GM23338 (cell line): ENCODE measurements at regions not wholly inside any gene's neighbourhood (a gene's known extent, or its start where the extent isn't known, plus 50 kb on each side); places are given as distances from the start of the nearest gene placed in this dataset.

Experiments used
- CTCF ChIP-seq, 2 experiments: fragments of 200-600 bp in 1 of 2; sonication (generic) in 1 of 2; conservative IDR thresholded peaks; 2 replicates each; pipeline versions ENCODE4 v1.5.1 to v1.6.1; 2016 to 2017; ENCODE audit warnings: antibody characterized with exemption in 2 of 2, low read depth in 2 of 2, mild to moderate bottlenecking in 2 of 2, moderate library complexity in 1 of 2
- ETS1 ChIP-seq: IDR thresholded peaks from 2 replicates; pipeline ENCODE4 v1.6.1; 2016; ENCODE audit warnings: antibody characterized with exemption
- EZH2 ChIP-seq: fragments of 200-600 bp; sonication (generic); IDR thresholded peaks from one replicate; pipeline ENCODE4 v1.8.0; 2017; ENCODE audit warnings: antibody characterized with exemption, mild to moderate bottlenecking, low read depth; ENCODE audit not compliant: unreplicated experiment
- POLR2AphosphoS5 ChIP-seq: IDR thresholded peaks from 2 replicates; pipeline ENCODE4 v1.6.1; 2016; ENCODE audit warnings: antibody characterized with exemption, low read depth
- REST ChIP-seq: IDR thresholded peaks from one replicate; pipeline ENCODE4 v1.6.1; 2018; ENCODE audit warnings: antibody characterized with exemption; ENCODE audit not compliant: unreplicated experiment

GRCh38 chr15:53210653-53211052 lies 420.5 kb upstream of the ONECUT1 start:
- no peak for TF ChIP-seq CTCF (conservative IDR thresholded peaks at IDR 0.05; ENCODE audit: low read depth in 2 of 2)
- no peak for TF ChIP-seq EZH2
- TF ChIP-seq POLR2AphosphoS5 = no peak
- no peak for TF ChIP-seq ETS1
- TF ChIP-seq REST = no peak
